ENCODE measurements at regions not wholly inside any gene's neighbourhood (a gene's known extent, or its start where the extent isn't known, plus 50 kb on each side); places are given as distances from the start of the nearest gene placed in this dataset.
"Not testable (repeated sequence)": the region's sequence is repeated elsewhere in the genome, so short reads cannot be mapped to it uniquely, and the experiment has no call there.

- DNase-seq (ENCODE audit: low read depth), result no peak
These were observed 166.2 kb upstream of the CHD6 start for GRCh38 chr20:41784209-41784958.

GRCh38 chr20:41783423-41784208, 165.4 kb upstream of the CHD6 start:
- no peak for DNase-seq (ENCODE audit: low read depth)

- no peak for DNase-seq (ENCODE audit: low read depth)
These were observed 164.7 kb upstream of the CHD6 start for GRCh38 chr20:41782730-41783406.

- no peak for DNase-seq (ENCODE audit: low read depth)
These were observed 164.1 kb upstream of the CHD6 start for GRCh38 chr20:41782255-41782654.

GRCh38 chr20:41776421-41776820, 158.2 kb upstream of the CHD6 start:
- no peak for DNase-seq (ENCODE audit: low read depth)

- DNase-seq (ENCODE audit: low read depth), result no peak
These were observed 156.1 kb upstream of the CHD6 start for GRCh38 chr20:41774291-41774690.

- no peak for DNase-seq (ENCODE audit: low read depth)
These were observed 152.8 kb upstream of the CHD6 start for GRCh38 chr20:41770965-41771364.

GRCh38 chr20:41770427-41770826, 152.2 kb upstream of the CHD6 start:
- no peak for DNase-seq (ENCODE audit: low read depth)

GRCh38 chr20:41769592-41770018, 151.4 kb upstream of the CHD6 start:
- DNase-seq (ENCODE audit: low read depth), result no peak

- no peak for DNase-seq (ENCODE audit: low read depth)
These were observed 132.0 kb upstream of the CHD6 start for GRCh38 chr20:41750137-41750536.

- no peak for DNase-seq (ENCODE audit: low read depth)
These were observed 130.8 kb upstream of the CHD6 start for GRCh38 chr20:41748756-41749582.

- DNase-seq (ENCODE audit: low read depth), result no peak
These were observed 129.9 kb upstream of the CHD6 start for GRCh38 chr20:41748051-41748450.

- no peak for DNase-seq (ENCODE audit: low read depth)
These were observed 129.0 kb upstream of the CHD6 start for GRCh38 chr20:41747226-41747625.

GRCh38 chr20:41746635-41747034, 128.5 kb upstream of the CHD6 start:
- DNase-seq (ENCODE audit: low read depth), result no peak

GRCh38 chr20:41738604-41739206, 120.5 kb upstream of the CHD6 start:
- no peak for DNase-seq (ENCODE audit: low read depth)

- DNase-seq (ENCODE audit: low read depth), result no peak
These were observed 117.8 kb upstream of the CHD6 start for GRCh38 chr20:41735949-41736348.

- no peak for DNase-seq (ENCODE audit: low read depth)
These were observed 116.3 kb upstream of the CHD6 start for GRCh38 chr20:41734506-41734945.

- no peak for DNase-seq (ENCODE audit: low read depth)
These were observed 115.0 kb upstream of the CHD6 start for GRCh38 chr20:41733151-41733550.

GRCh38 chr20:41731198-41731597, 113.0 kb upstream of the CHD6 start:
- not testable (repeated sequence) for DNase-seq (ENCODE audit: low read depth)

GRCh38 chr20:41727681-41728080, 109.5 kb upstream of the CHD6 start:
- DNase-seq (ENCODE audit: low read depth), result not testable (repeated sequence)

- no peak for DNase-seq (ENCODE audit: low read depth)
These were observed 108.5 kb upstream of the CHD6 start for GRCh38 chr20:41726727-41727126.
